Epithelial cell of esophagus (primary cell): ENCODE measurements at regions not wholly inside any gene's neighbourhood (a gene's known extent, or its start where the extent isn't known, plus 50 kb on each side); places are given as distances from the start of the nearest gene placed in this dataset.

Source experiments
- DNase-seq: peaks from one replicate; pipeline ENCODE4 v3.0.0; 2010; ENCODE audit warnings: low read depth
- H3K4me3 ChIP-seq: 2 replicates; pipeline ENCODE4 v1.5.1; 2011; ENCODE audit warnings: mild to moderate bottlenecking, low read length, control low read depth
- CTCF ChIP-seq: IDR thresholded peaks from 2 replicates; pipeline ENCODE4 v1.5.1; 2011; ENCODE audit warnings: low read depth, mild to moderate bottlenecking, low read length, control low read depth, inconsistent platforms; ENCODE audit not compliant: insufficient read depth; ENCODE audit errors: missing control alignments

GRCh38 chr3:106047221-106047620 lies 178.4 kb upstream of the CBLB start:
- TF ChIP-seq CTCF = no peak
- no peak overlapping the region for H3K4me3 ChIP-seq

GRCh38 chr3:106048946-106049481 lies 180.2 kb upstream of the CBLB start:
- no peak for TF ChIP-seq CTCF
- no peak overlapping the region for H3K4me3 ChIP-seq
- DNase-seq = peak; percentile 50

More at GRCh38 chr3:106047221-106047620, 178.4 kb upstream of the CBLB start:
- DNase-seq = no peak

- no peak for DNase-seq
- no peak overlapping the region for H3K4me3 ChIP-seq
- TF ChIP-seq CTCF = no peak
These were observed 181.0 kb upstream of the CBLB start for GRCh38 chr3:106049821-106050220.

- no peak overlapping the region for H3K4me3 ChIP-seq
- no peak for DNase-seq
- no peak for TF ChIP-seq CTCF
These were observed 188.1 kb upstream of the CBLB start for GRCh38 chr3:106056931-106057330.

- TF ChIP-seq CTCF = no peak
- DNase-seq = peak; percentile 36
- no peak overlapping the region for H3K4me3 ChIP-seq
These were observed 189.7 kb upstream of the CBLB start for GRCh38 chr3:106058475-106058874.

- TF ChIP-seq CTCF = no peak
- no peak overlapping the region for H3K4me3 ChIP-seq
- no peak for DNase-seq
These were observed 191.2 kb upstream of the CBLB start for GRCh38 chr3:106059953-106060517.

DNA sequence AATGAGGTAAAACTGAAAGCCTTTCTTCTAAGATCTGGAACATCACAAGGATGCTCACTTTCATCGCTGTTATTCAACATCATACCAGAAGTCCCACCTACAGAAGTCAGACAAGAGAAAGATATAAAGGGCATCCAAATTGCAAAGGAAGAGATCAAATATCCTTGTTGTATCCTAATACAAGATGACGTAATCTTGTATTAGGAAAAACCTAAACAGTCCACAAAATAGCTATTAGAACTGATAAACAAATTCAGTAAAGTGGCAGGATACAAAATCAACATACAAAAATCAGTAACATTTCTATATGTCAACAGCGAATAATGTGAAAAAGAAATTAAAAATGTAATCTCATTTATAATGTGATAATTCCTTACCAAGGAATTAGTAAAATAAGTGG lies 195.1 kb upstream of the CBLB start:
- DNase-seq = no peak
- TF ChIP-seq CTCF = no peak
- no peak overlapping the region for H3K4me3 ChIP-seq
